Activated T-helper 17 cell treated with anti-CD3 and anti-CD28 coated beads, Interleukin-2, amount 50 U/mL, for 72 hours (primary cell): ENCODE measurements at regions not wholly inside any gene's neighbourhood (a gene's known extent, or its start where the extent isn't known, plus 50 kb on each side); places are given as distances from the start of the nearest gene placed in this dataset.

Experiments used
- ATAC-seq: fragments of 150-1000 bp; cut with Tn5 transposase; replicated peaks from 2 replicates; pipeline ENCODE4 v1.10.0; 2021; ENCODE audit warnings: mild to moderate bottlenecking, moderate library complexity
- H3K27ac Mint-ChIP-seq: one replicate; pipeline ENCODE4 v1.8.0; 2022; ENCODE audit warnings: mixed read lengths
- H3K27me3 Mint-ChIP-seq: one replicate; pipeline ENCODE4 v1.8.0; 2022; ENCODE audit warnings: mixed read lengths
- H3K36me3 Mint-ChIP-seq: one replicate; pipeline ENCODE4 v1.8.0; 2022; ENCODE audit warnings: low read depth, mild to moderate bottlenecking, mixed read lengths
- H3K4me1 Mint-ChIP-seq: one replicate; pipeline ENCODE4 v1.8.0; 2022; ENCODE audit warnings: mixed read lengths
- H3K4me3 Mint-ChIP-seq: one replicate; pipeline ENCODE4 v1.8.0; 2022; ENCODE audit warnings: mild to moderate bottlenecking, mixed read lengths
- H3K9me3 Mint-ChIP-seq: one replicate; pipeline ENCODE4 v1.8.0; 2022; ENCODE audit warnings: mixed read lengths

- Mint-ChIP-seq H3K36me3 (no peaks in the 10 kb centered on the region), H3K9me3 (no peaks in the 10 kb centered on the region), H3K4me1 (peaks cover 7% of the 10 kb centered on the region), H3K27me3 (no peaks in the 10 kb centered on the region), H3K4me3 (no peak overlapping the region), H3K27ac (no peak overlapping the region)
- ATAC-seq, result no peak
Measured at GRCh38 chr3:102736288-102736974, 301.6 kb downstream of the ZPLD1 start.

DNA sequence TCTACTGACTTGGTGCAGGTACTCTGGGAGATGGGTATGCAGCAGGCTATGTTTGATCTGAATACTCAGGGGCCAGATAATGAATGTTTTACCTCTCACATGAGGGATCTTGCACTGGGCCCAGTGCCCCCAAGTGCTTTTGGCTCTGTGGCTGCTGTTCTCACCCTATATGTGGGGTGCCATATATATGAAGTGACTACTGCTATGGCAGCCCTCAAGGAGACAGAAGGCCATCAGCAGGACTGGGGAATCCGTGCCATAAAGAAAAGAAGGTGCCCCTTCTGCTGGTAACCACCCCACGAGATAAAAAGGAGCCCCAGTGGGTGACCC is 302.1 kb downstream of the ZPLD1 start:
- H3K27me3 Mint-ChIP-seq, result no peaks in the 10 kb centered on the region
- no peak overlapping the region for H3K27ac Mint-ChIP-seq
- ATAC-seq, result no peak
- no peaks in the 10 kb centered on the region for H3K9me3 Mint-ChIP-seq
- no peak overlapping the region for H3K4me3 Mint-ChIP-seq
- no peaks in the 10 kb centered on the region for H3K36me3 Mint-ChIP-seq
- H3K4me1 Mint-ChIP-seq, result peaks cover 7% of the 10 kb centered on the region

GRCh38 chr3:102737353-102737752 is 302.5 kb downstream of the ZPLD1 start:
- no peaks in the 10 kb centered on the region for H3K27me3 Mint-ChIP-seq
- H3K4me3 Mint-ChIP-seq, result no peak overlapping the region
- H3K27ac Mint-ChIP-seq, result no peak overlapping the region
- no peak for ATAC-seq
- no peaks in the 10 kb centered on the region for H3K36me3 Mint-ChIP-seq
- H3K9me3 Mint-ChIP-seq, result no peaks in the 10 kb centered on the region
- H3K4me1 Mint-ChIP-seq, result peaks cover 7% of the 10 kb centered on the region

- no peak overlapping the region for H3K27ac Mint-ChIP-seq
- ATAC-seq, result no peak
- H3K36me3 Mint-ChIP-seq, result no peaks in the 10 kb centered on the region
- no peak overlapping the region for H3K4me3 Mint-ChIP-seq
- H3K9me3 Mint-ChIP-seq, result no peaks in the 10 kb centered on the region
- no peaks in the 10 kb centered on the region for H3K4me1 Mint-ChIP-seq
- peaks cover 3% of the 10 kb centered on the region for H3K27me3 Mint-ChIP-seq
Measured at GRCh38 chr3:102741105-102741504, 306.3 kb downstream of the ZPLD1 start.

DNA sequence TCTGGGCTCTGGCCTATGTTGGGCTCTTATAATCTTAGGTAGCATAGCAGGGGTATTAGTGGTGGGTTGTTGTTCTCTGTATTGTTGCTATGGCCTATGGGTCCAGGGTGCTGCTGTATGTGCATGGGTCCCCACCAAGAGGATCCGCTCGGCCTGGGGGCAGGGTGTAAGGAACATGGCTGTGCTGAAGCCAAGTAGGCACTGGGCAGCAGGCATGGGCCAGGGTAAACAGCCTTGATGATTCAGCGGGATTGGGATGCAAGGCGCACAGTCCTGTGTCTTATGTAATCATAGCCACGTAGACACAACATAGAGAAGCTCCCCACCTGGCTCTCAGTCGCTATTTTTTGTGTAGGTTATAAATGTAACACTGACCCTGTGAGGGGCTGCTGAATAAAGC is 306.9 kb downstream of the ZPLD1 start:
- Mint-ChIP-seq H3K27ac (no peak overlapping the region), H3K9me3 (no peaks in the 10 kb centered on the region), H3K4me1 (no peaks in the 10 kb centered on the region), H3K27me3 (peaks cover 3% of the 10 kb centered on the region), H3K4me3 (no peak overlapping the region), H3K36me3 (no peaks in the 10 kb centered on the region)
- no peak for ATAC-seq

GRCh38 chr3:102745881-102746280 is 311.1 kb downstream of the ZPLD1 start:
- ATAC-seq, result no peak
- Mint-ChIP-seq H3K36me3 (no peaks in the 10 kb centered on the region), H3K27me3 (peaks cover 3% of the 10 kb centered on the region), H3K9me3 (no peaks in the 10 kb centered on the region), H3K4me1 (no peaks in the 10 kb centered on the region), H3K27ac (no peak overlapping the region), H3K4me3 (no peak overlapping the region)

DNA sequence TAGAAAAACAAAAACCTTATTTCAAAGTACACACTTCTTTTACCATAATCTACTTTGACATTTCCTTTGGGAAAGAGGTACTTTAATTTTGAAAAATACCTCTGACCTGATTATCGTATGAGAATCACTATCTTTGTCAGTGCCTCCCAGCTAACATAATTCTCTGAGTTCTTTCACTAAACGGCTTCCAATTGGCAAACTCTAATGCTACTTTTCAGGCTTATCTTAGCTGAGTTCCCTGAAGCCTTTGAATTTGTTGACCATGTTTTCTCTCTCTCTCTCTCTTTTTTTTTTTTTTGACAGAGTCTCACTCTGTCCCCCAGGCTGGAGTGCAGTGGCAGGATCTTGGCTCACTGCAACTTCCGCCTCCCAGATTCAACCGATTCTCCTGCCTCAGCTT is 312.8 kb downstream of the ZPLD1 start:
- no peak for ATAC-seq
- Mint-ChIP-seq H3K27ac (no peak overlapping the region), H3K27me3 (peaks cover 3% of the 10 kb centered on the region), H3K36me3 (no peaks in the 10 kb centered on the region), H3K4me3 (no peak overlapping the region), H3K9me3 (no peaks in the 10 kb centered on the region), H3K4me1 (no peaks in the 10 kb centered on the region)

- no peak overlapping the region for H3K4me3 Mint-ChIP-seq
- no peaks in the 10 kb centered on the region for H3K9me3 Mint-ChIP-seq
- H3K4me1 Mint-ChIP-seq, result no peaks in the 10 kb centered on the region
- no peak overlapping the region for H3K27ac Mint-ChIP-seq
- no peak for ATAC-seq
- no peaks in the 10 kb centered on the region for H3K27me3 Mint-ChIP-seq
- no peaks in the 10 kb centered on the region for H3K36me3 Mint-ChIP-seq
Measured at GRCh38 chr3:102748646-102749045, 313.8 kb downstream of the ZPLD1 start.

GRCh38 chr3:102750322-102750721 is 315.5 kb downstream of the ZPLD1 start:
- no peaks in the 10 kb centered on the region for H3K27me3 Mint-ChIP-seq

DNA sequence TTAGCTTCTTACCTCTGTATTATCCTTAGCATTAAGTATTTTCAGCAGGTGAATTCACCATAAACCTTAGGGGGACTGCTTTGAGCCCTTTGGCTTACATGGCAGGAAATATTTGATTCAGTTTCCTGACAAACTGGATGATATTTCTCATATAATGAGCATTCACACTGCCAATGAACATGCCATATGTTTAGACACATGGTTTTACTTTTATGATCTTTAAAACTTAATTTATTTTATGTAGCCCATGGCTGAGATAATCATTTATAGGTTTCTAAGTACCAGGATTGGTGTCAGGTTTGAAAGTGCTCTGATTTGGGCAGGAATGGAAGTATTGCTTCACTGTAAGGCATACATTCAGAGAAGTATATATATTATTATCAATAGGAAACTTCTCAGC is 319.1 kb downstream of the ZPLD1 start:
- no peaks in the 10 kb centered on the region for H3K9me3 Mint-ChIP-seq
- no peaks in the 10 kb centered on the region for H3K4me1 Mint-ChIP-seq
- no peaks in the 10 kb centered on the region for H3K36me3 Mint-ChIP-seq
- no peak overlapping the region for H3K4me3 Mint-ChIP-seq
- H3K27me3 Mint-ChIP-seq, result no peaks in the 10 kb centered on the region
- no peak for ATAC-seq
- no peak overlapping the region for H3K27ac Mint-ChIP-seq

More at GRCh38 chr3:102750322-102750721, 315.5 kb downstream of the ZPLD1 start:
- Mint-ChIP-seq H3K4me1 (no peaks in the 10 kb centered on the region), H3K4me3 (no peak overlapping the region), H3K27ac (no peak overlapping the region), H3K36me3 (no peaks in the 10 kb centered on the region), H3K9me3 (no peaks in the 10 kb centered on the region)
- ATAC-seq, result no peak

DNA sequence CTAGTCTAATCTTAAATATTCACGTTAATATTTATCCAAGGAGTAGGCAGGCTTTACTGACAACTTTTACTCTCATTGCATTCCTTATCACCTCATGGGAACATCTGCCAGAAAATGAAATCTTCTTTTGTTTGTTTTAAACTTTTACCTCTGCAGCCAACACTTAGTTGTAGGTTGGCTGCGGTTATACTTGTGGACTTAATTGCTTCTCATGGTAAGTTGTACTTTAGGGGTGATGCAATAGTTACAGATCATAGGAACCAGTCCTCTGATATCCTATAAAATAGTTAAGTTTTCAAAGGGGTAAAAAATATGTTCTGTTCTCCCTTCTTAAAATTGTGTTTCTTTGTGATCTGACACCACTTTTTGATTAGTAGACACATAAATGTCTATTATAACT is 321.9 kb downstream of the ZPLD1 start:
- no peak overlapping the region for H3K27ac Mint-ChIP-seq
- H3K27me3 Mint-ChIP-seq, result no peaks in the 10 kb centered on the region
- no peak overlapping the region for H3K4me3 Mint-ChIP-seq
- H3K4me1 Mint-ChIP-seq, result no peaks in the 10 kb centered on the region
- no peak for ATAC-seq
- no peaks in the 10 kb centered on the region for H3K9me3 Mint-ChIP-seq
- H3K36me3 Mint-ChIP-seq, result no peaks in the 10 kb centered on the region

GRCh38 chr3:102757950-102758349 is 323.1 kb downstream of the ZPLD1 start:
- no peaks in the 10 kb centered on the region for H3K36me3 Mint-ChIP-seq
- no peaks in the 10 kb centered on the region for H3K9me3 Mint-ChIP-seq
- no peaks in the 10 kb centered on the region for H3K4me1 Mint-ChIP-seq
- ATAC-seq, result no peak
- H3K27ac Mint-ChIP-seq, result no peak overlapping the region
- H3K4me3 Mint-ChIP-seq, result no peak overlapping the region
- H3K27me3 Mint-ChIP-seq, result no peaks in the 10 kb centered on the region

GRCh38 chr3:102761766-102762165 is 327.0 kb downstream of the ZPLD1 start:
- Mint-ChIP-seq H3K4me3 (no peak overlapping the region), H3K9me3 (no peaks in the 10 kb centered on the region), H3K27me3 (no peaks in the 10 kb centered on the region), H3K27ac (no peak overlapping the region), H3K36me3 (no peaks in the 10 kb centered on the region), H3K4me1 (no peaks in the 10 kb centered on the region)
- ATAC-seq, result no peak

- no peaks in the 10 kb centered on the region for H3K27me3 Mint-ChIP-seq
- no peak overlapping the region for H3K4me3 Mint-ChIP-seq
- H3K4me1 Mint-ChIP-seq, result no peaks in the 10 kb centered on the region
- no peak for ATAC-seq
- H3K36me3 Mint-ChIP-seq, result no peaks in the 10 kb centered on the region
- H3K9me3 Mint-ChIP-seq, result no peaks in the 10 kb centered on the region
- no peak overlapping the region for H3K27ac Mint-ChIP-seq
Measured at GRCh38 chr3:102790747-102791325, 356.0 kb downstream of the ZPLD1 start.

DNA sequence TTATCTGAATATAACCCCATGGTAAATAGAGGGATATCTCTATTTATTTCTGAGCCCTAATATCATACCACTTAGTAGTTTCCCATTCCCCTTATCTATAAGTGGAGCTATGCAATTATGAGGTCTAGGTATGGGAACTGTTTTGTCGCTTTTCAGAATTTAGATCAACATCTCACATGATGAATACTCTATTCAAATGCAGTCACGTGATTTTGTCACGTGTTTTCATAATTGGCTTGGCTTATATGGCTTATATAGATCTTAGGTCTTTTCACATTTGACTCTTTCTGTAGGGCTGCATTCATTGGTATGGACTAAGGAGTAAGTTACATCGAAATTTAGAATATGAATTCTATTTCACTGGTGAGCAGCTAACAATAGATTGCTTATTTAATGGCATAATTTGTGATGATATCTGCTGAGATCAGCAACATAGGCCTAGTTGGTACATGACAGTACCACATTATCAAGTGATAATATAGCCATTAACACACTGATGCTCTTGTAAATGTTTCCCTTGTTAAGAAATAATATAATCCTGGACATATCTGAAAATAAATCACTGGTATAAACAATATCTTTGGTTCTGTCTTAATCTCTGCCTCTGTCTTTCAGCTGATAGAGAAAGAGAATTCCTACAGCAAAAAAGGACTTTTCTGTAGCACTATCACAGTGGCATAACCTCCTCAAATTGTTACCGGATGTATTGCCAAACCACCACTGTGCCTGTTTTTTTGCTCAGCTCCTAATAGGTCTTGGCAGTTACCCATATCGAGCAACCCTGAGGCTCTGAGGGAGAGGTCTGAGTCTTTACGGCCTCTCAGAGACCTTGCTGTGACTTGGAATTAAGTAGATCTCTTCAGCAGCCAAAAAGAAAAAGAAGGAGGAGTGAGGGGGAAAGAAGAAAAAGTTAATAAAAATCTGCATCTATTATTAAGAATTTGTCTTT is 357.1 kb downstream of the ZPLD1 start:
- Mint-ChIP-seq H3K9me3 (no peaks in the 10 kb centered on the region), H3K27me3 (no peaks in the 10 kb centered on the region), H3K4me1 (no peaks in the 10 kb centered on the region), H3K36me3 (no peaks in the 10 kb centered on the region), H3K4me3 (no peak overlapping the region), H3K27ac (no peak overlapping the region)
- no peak for ATAC-seq
